Cerebellar cortex (tissue), 1 donor: ENCODE measurements at regions not wholly inside any gene's neighbourhood (a gene's known extent, or its start where the extent isn't known, plus 50 kb on each side); places are given as distances from the start of the nearest gene placed in this dataset.

Source experiments
- DNase-seq: peaks from one replicate; pipeline ENCODE4 v3.0.0-alpha.2; 2015; ENCODE audit warnings: low spot score

DNA sequence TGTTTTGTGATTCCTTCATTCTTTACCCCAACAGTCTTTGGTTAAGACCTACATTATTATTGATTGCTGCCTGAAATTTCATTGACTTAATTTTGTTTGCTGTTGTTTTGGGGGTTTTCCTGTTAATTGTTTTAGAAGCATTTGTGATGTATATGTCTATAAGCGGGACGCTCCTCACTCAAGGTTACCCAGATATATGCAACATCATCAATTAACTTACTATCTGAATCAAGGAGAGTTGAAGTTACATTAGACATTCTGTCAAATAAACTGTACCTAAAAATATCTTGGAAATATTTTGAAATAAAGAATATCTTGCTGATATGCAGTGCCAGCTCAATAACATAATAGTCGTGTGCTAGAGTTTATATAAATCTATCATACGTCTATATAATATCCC is 125.9 kb upstream of the CDH18 start:
- DNase-seq = no peak

DNA sequence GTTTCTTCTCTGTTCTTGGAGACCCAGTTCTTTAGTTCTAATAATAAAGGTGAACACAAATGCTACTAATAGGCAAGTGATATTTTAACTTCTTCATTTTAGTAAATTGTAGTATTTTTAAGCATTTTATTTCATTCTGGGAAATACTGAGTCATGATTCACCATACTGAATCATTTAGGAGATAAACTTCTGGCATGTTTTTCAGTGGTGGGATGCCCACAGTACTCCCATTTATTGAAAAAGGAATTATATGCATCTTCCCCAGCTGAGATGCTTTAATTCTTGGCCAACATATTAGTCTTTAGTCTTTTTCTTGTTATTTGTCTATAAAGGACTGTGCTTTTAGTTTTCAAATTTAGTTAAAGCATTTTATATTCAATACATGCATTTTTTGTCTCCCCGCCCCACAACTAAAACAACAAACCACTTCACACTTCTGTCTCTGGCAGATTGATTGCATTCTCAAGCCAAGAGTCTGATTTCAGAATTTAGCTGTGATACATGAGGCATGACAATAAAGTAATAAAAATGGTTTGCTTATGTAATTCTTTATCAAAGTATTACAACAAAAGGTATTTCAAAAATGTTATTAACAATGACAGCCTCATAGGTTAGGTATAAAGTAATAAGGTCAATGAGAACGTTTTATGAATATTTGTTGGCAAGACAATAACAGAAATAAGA is 125.2 kb upstream of the CDH18 start:
- DNase-seq = no peak

GRCh38 chr5:20109326-20109725 is 121.3 kb upstream of the CDH18 start:
- DNase-seq = peak; percentile 78

GRCh38 chr5:20105915-20106314 is 117.9 kb upstream of the CDH18 start:
- DNase-seq = peak; percentile 94

DNA sequence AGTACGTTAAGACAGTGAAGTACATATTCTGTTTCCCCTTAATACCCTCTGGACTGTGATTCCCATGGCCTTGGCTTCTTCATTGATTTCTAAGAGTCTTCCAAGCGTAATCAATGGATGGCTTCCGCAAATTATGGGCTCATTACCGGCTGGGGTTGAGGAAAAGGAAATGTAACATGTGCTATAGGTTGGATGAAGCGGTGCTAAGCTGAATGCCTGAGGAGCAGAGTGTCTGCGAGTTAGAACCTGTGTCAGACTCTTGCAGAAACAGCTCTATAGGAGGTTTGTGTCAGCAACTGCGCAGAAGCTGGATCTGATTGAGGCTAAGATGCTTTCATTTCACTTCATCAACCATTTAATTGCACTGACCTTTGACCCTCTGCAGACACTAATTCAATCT is 114.3 kb upstream of the CDH18 start:
- no peak for DNase-seq

- DNase-seq = no peak
Observed at GRCh38 chr5:20098694-20099093, 110.7 kb upstream of the CDH18 start.

DNA sequence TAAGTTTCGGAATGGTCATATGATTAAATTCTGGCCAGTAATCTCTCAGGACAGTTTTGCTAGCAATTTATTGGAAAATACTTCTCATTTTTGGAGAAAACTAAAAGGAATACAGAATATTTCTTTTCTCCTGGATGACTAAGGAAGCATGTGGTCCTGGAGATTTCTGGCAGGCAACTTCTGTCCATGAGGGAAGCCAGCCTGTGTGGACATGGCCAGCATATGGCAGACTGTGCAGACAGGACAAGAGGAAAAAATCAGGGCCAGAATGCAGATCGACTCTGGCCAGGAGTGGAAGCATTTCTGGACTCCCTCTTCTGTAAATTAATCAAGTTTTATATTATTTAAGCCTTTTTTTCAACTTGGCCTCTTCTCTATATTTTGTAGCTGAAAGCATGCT is 100.4 kb upstream of the CDH18 start:
- peak; percentile 97 for DNase-seq

DNA sequence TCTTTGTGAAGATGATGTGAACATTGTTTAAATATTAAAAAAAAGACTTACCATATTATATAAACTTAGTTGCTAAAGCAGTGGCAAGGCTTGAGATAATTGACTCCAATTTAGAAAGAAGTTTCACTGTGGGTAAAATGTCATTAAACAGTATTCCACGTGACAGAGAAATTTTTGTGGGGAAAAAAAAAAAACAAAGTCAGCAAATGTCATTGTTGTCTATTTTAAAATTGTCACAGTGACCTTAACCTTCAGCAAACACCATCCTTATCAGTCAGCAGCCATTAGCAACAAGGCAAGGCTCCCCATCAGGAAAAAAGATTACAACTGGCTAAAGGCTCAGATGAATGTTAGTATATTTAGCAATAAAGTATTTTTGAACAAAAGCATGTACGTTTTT is 99.3 kb upstream of the CDH18 start:
- no peak for DNase-seq

- no peak for DNase-seq
Observed at GRCh38 chr5:20077186-20077585, 89.2 kb upstream of the CDH18 start.

- DNase-seq = no peak
Observed at GRCh38 chr5:20056933-20057332, 68.9 kb upstream of the CDH18 start.

GRCh38 chr5:20055301-20055700 is 67.3 kb upstream of the CDH18 start:
- DNase-seq = no peak

- no peak for DNase-seq
Observed at GRCh38 chr5:20050262-20050661, 62.3 kb upstream of the CDH18 start.

DNA sequence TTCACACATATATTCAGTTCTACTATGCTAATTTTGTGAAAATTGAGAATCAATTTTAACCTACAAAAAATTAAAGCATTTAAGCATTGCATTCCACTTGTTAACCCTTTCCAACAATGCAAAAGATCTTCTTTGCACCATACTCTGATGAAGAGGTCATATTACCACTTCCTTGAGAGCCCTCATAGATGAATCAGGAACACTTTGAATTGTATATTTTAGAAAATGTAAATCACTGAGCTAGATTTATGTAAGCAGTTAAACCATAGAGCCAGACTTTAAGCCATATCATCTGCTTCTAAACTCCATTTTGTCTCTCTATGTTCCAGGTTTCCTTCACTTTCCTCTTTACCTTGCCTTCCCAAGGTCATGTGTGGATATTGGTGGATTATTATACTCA is 56.5 kb upstream of the CDH18 start:
- no peak for DNase-seq

GRCh38 chr5:20041326-20042274 is 53.6 kb upstream of the CDH18 start:
- DNase-seq = no peak

DNA sequence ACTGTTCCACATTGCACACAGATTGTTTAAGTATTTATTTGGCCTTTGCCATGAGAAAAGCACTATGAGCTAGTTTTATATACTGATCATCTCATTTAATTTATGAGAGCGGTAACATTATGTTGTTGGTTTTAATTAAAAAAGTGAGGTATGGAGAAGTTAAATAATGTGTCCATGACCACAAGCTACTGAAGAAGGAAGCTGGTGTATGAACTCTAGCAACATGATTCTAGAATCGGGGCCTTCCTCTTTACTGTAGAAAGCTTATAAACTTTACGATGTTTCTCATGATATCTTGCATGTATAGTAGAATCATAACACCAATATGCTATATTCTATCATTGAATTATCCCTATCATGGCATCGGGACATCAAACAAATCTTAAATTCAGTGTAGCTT is 52.9 kb upstream of the CDH18 start:
- no peak for DNase-seq
